A673 (cell line): ENCODE measurements at regions not wholly inside any gene's neighbourhood (a gene's known extent, or its start where the extent isn't known, plus 50 kb on each side); places are given as distances from the start of the nearest gene placed in this dataset.

ENCODE experiments used
- BruUV-seq: library from RNA; stranded (reverse); fragments of 400-500 nt; replicated peaks from 2 replicates; lab custom pipeline; 2021; lab: Mats Ljungman, UMichigan
- CTCF ChIA-PET: fragments of 300-600 bp; sonication (Branson Sonifier 250); formaldehyde crosslinking; loops from one replicate; lab custom pipeline; 2022; ENCODE audit warnings: antibody characterized with exemption; lab: Charles Lee
- POLR2A ChIA-PET: fragments of 300-600 bp; sonication (Branson Sonifier 250); formaldehyde crosslinking; loops from one replicate; lab custom pipeline; 2022; ENCODE audit warnings: antibody characterized with exemption; ENCODE audit not compliant: low non-redundant PET; lab: Charles Lee
- DNase-seq: peaks from one replicate; pipeline ENCODE4 v3.0.0-alpha.2; 2015; ENCODE audit warnings: low spot score
- H3K27ac ChIP-seq: fragments of 200-600 bp; sonication (generic); 2 replicates; pipeline ENCODE4 v1.5.1; 2016; ENCODE audit warnings: mixed run types, low read depth, mild to moderate bottlenecking, mixed read lengths, antibody characterized with exemption, low read length; ENCODE audit not compliant: poor library complexity, severe bottlenecking
- H3K27me3 ChIP-seq: fragments of 200-600 bp; sonication (generic); replicated peaks from 2 replicates; pipeline ENCODE4 v1.6.1; 2017; ENCODE audit warnings: mixed run types, low read depth, mild to moderate bottlenecking, mixed read lengths, antibody characterized with exemption, low read length; ENCODE audit not compliant: insufficient read depth, poor library complexity
- H3K36me3 ChIP-seq: fragments of 200-600 bp; sonication (generic); 2 replicates; pipeline ENCODE4 v1.6.1; 2016; ENCODE audit warnings: mixed run types, mild to moderate bottlenecking, mixed read lengths, antibody characterized with exemption, low read length; ENCODE audit not compliant: insufficient read depth, poor library complexity, severe bottlenecking
- H3K4me1 ChIP-seq: fragments of 200-600 bp; sonication (generic); 2 replicates; pipeline ENCODE4 v1.6.1; 2017; ENCODE audit warnings: mixed run types, mild to moderate bottlenecking, mixed read lengths, antibody characterized with exemption, low read length; ENCODE audit not compliant: insufficient read depth, poor library complexity, severe bottlenecking
- H3K4me3 ChIP-seq: fragments of 200-600 bp; sonication (generic); 2 replicates; pipeline ENCODE4 v1.5.1; 2016; ENCODE audit warnings: low read depth, mixed run types, mild to moderate bottlenecking, mixed read lengths, low read length; ENCODE audit not compliant: poor library complexity, severe bottlenecking
- H3K9me3 ChIP-seq: fragments of 200-600 bp; sonication (generic); 2 replicates; pipeline ENCODE4 v1.6.1; 2016; ENCODE audit warnings: mixed run types, low read depth, mild to moderate bottlenecking, mixed read lengths, antibody characterized with exemption, low read length; ENCODE audit not compliant: poor library complexity, severe bottlenecking
- EZH2 ChIP-seq: fragments of 200-600 bp; sonication (generic); IDR thresholded peaks from 2 replicates; pipeline ENCODE4 v1.6.1; 2017; ENCODE audit warnings: borderline replicate concordance, low read depth, mild to moderate bottlenecking, mixed read lengths, antibody characterized with exemption, low read length; ENCODE audit not compliant: poor library complexity, severe bottlenecking
- intact Hi-C: fragments of 100-400 bp; cut with micrococcal nuclease; formaldehyde crosslinking; loops from one replicate; pipeline ENCODE4 v1.10.0; 2022; ENCODE audit not compliant: unreplicated experiment
- TF ChIP-seq, protein P1 (sequence below): fragments of 300-800, 200-600 bp; sonication (generic); conservative IDR thresholded peaks from 2 replicates; pipeline ENCODE4 v1.5.1; 2017; ENCODE audit warnings: low read depth, mild to moderate bottlenecking, antibody characterized with exemption, low read length, moderate library complexity, mixed read lengths

DNA sequence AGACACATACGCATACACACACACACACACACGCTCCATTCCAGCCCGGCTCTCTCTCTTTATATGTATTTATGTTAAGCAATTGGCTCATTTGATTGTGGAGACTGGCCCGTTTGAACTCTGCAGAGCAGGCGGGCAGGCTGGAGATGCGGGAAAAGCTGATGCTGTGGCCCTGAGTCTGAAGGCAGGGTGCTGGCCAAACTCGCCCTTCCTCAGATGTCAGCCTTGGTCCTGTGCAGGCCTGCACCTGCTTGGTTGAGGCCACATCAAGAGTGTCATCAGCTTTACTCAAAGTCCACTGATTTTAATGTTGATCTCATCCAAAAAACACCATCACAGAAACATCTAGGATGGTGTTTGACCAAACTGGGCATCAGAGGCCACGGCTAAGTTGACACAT lies 569.3 kb downstream of the TBC1D22A start:
- BruUV-seq = no TSS peak
- intact Hi-C loops = no loop called here
- Histone ChIP-seq H3K27me3 (no peaks in the 10 kb centered on the region), H3K4me3 (no peak overlapping the region), H3K4me1 (no peaks in the 10 kb centered on the region), H3K27ac (no peak overlapping the region), H3K36me3 (no peaks in the 10 kb centered on the region), H3K9me3 (no peaks in the 10 kb centered on the region)
- ChIA-PET POLR2A (no interaction called here), CTCF (no interaction called here)
- no peak for DNase-seq
- TF ChIP-seq, protein P1, sequence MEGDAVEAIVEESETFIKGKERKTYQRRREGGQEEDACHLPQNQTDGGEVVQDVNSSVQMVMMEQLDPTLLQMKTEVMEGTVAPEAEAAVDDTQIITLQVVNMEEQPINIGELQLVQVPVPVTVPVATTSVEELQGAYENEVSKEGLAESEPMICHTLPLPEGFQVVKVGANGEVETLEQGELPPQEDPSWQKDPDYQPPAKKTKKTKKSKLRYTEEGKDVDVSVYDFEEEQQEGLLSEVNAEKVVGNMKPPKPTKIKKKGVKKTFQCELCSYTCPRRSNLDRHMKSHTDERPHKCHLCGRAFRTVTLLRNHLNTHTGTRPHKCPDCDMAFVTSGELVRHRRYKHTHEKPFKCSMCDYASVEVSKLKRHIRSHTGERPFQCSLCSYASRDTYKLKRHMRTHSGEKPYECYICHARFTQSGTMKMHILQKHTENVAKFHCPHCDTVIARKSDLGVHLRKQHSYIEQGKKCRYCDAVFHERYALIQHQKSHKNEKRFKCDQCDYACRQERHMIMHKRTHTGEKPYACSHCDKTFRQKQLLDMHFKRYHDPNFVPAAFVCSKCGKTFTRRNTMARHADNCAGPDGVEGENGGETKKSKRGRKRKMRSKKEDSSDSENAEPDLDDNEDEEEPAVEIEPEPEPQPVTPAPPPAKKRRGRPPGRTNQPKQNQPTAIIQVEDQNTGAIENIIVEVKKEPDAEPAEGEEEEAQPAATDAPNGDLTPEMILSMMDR = no peak
- TF ChIP-seq EZH2 = no peak

DNA sequence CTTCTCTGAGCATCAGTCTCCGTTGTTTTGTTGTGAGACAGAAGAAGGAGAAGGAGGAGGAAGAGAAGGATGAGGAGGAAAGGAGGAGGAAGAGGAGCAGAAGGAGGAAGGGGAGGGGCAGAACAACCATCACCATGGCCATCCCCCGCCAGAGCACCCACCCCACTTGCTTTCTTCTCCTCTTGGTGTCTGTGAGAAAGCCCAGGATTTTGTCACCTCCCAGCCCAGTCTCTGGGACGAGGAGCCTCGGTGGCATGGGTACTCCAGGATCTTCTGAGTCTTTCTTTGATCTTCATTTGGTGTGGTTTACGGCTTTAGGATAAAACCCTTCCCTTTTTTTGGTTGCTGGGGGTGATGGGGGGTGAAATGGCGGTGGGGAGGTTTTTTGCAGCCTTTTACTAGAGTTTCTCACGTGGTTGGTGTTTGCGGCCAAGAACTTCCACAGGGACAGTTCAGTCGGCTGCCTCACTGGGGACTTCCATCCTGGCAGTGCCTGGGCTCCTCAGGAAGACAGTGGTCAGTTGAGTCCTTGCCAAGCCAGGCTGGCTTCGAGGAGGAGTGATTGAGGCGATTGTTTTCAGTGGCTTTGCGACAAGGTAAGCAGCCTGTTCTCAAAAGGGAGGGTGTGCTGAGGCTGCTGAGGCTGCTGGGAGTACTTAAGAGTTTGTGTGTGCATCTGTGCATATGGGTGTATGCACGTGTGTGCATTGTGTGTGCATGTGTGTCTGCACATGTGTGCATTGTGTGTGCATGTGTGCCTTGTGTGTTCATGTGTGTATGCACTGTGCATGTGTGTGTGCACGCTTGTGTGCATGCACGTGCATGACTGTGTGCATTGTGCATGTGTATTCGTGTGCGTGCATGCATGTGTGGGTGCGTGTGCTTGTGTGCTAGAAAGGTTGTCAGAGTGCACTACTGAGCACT lies 567.5 kb downstream of the TBC1D22A start:
- ChIA-PET CTCF (no interaction called here), POLR2A (no interaction called here)
- H3K36me3 ChIP-seq = no peaks in the 10 kb centered on the region
- TF ChIP-seq, protein P1 = no peak
- TF ChIP-seq EZH2 = no peak
- H3K4me1 ChIP-seq = no peaks in the 10 kb centered on the region
- no peak overlapping the region for H3K27ac ChIP-seq
- intact Hi-C loops = no loop called here
- H3K9me3 ChIP-seq = no peaks in the 10 kb centered on the region
- no peaks in the 10 kb centered on the region for H3K27me3 ChIP-seq
- H3K4me3 ChIP-seq = no peak overlapping the region
- BruUV-seq = no TSS peak
- DNase-seq = no peak

DNA sequence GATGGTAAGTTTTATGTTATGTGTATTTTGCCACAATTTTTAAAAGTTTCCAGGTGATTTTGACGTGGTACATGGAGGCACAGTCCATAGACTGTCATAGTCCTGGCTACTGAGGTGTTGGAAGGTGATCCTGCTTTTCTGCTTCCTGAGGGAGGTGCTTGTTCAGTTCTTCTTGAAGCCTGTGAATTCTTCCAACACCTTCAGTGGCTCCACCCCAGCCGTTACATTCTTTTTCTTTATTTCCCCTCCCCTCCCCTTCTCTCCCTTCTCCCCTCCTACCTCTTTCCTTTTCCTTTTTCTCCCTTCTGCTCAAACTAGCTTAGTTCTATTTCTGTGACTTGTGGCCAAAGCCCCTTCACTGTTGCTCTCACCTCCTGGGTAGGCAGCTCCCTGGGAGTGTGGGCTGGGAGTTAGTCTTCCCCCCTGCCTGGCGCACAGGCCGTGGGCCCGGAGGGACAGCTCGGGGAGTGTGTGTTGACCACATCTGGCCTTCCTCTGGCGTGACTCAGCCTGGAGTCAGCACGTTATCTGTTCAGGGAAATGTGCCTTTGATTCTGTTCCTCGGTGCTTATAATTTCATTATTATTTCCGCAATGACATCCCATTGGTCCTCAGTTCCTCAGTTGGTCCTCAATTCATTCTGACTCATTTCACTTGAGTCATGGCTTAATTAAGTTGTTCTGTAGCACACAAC lies 566.2 kb downstream of the TBC1D22A start:
- ChIA-PET POLR2A (no interaction called here), CTCF (no interaction called here)
- intact Hi-C loops = no loop called here
- Histone ChIP-seq H3K4me1 (no peaks in the 10 kb centered on the region), H3K27ac (no peak overlapping the region), H3K9me3 (no peaks in the 10 kb centered on the region), H3K4me3 (no peak overlapping the region), H3K27me3 (no peaks in the 10 kb centered on the region), H3K36me3 (no peaks in the 10 kb centered on the region)
- TF ChIP-seq, protein P1 = no peak
- no peak for TF ChIP-seq EZH2
- no TSS peak for BruUV-seq
- DNase-seq = peak; percentile 59
